GM11168 (cell line): ENCODE measurements at regions not wholly inside any gene's neighbourhood (a gene's known extent, or its start where the extent isn't known, plus 50 kb on each side); places are given as distances from the start of the nearest gene placed in this dataset.
"Not testable (repeated sequence)": the region's sequence is repeated elsewhere in the genome, so short reads cannot be mapped to it uniquely, and the experiment has no call there.

ENCODE experiments used
- in situ Hi-C: fragments of 300-500 bp; cut with MboI; formaldehyde crosslinking; loops from one replicate; pipeline ENCODE4 v1.12.0; 2022; ENCODE audit warnings: low sequenced_read_pairs; ENCODE audit not compliant: unreplicated experiment

- in situ Hi-C loops = no loop called here
Observed at GRCh38 chr5:28855626-28856025, 1817.2 kb upstream of the CDH9 start.

DNA sequence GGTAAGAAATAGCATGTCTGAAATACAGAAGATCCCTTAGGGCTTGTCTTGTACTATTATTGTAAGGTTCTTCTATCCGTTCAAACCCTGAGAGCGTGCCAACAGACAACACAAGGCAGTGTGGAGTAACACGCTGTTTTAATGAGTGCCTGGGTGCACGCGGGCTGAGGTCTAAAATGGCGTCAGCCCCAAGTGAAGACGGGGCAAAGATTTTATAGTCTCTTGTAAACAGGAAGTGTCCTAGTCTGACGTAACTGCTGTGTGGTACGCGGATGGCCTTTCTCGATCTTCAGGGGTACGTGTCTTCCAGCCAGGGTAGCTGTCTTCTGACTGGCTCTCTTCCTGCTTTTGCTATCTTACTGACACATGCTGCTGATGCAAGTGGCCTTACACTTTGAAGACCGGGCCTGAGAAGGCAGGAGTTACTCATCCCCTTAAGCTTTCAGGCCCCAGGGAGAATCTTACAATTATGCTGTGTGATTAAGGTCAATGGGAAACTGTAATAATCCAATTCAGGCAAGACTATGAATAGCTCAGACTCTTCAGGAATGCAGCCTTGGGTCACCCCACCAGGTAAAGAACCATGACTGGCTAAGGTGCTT, 1812.0 kb upstream of the CDH9 start:
- in situ Hi-C loops = no loop called here

DNA sequence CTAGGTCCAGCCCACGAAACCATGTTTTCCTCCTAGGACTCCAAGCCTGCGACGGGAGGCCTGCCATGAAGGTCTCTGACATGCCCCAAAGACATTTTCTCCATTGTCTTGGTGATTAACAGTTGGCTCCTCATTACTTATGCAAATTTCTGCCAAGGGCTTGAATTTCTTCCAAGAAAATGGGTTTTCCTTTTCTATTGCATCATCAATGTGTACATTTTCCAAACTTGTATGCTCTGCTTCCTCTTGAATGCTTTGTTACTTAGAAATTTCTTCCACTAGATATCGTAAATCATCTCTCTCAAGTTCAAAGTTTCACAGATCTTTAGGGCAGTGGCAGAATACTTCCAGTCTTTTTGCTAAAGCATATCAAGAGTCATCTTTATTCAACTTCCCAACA, 1792.7 kb upstream of the CDH9 start:
- in situ Hi-C loops = no loop called here

- in situ Hi-C loops = no loop called here
Observed at GRCh38 chr5:28823231-28823630, 1784.8 kb upstream of the CDH9 start.

DNA sequence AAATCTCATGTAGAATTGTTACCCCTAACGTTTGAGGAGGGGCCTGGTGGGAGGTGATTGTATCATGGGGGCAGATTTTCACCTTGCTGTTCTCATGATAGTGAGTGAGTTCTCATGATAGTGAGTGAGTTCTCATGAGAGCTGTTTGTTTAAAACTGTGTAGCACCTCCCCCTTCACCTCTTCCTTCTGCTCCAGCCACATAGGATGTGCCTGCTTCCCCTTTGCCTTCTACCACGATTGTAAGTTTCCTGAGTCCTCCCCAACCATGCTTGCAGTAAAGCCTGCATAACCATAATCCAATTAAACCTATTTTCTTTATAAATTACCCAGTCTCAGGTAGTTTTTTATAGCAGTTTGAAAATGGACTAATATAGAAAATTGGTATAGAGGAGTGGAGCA, 1783.7 kb upstream of the CDH9 start:
- in situ Hi-C loops = no loop called here

- in situ Hi-C loops = no loop called here
Observed at GRCh38 chr5:28810751-28811136, 1772.4 kb upstream of the CDH9 start.

DNA sequence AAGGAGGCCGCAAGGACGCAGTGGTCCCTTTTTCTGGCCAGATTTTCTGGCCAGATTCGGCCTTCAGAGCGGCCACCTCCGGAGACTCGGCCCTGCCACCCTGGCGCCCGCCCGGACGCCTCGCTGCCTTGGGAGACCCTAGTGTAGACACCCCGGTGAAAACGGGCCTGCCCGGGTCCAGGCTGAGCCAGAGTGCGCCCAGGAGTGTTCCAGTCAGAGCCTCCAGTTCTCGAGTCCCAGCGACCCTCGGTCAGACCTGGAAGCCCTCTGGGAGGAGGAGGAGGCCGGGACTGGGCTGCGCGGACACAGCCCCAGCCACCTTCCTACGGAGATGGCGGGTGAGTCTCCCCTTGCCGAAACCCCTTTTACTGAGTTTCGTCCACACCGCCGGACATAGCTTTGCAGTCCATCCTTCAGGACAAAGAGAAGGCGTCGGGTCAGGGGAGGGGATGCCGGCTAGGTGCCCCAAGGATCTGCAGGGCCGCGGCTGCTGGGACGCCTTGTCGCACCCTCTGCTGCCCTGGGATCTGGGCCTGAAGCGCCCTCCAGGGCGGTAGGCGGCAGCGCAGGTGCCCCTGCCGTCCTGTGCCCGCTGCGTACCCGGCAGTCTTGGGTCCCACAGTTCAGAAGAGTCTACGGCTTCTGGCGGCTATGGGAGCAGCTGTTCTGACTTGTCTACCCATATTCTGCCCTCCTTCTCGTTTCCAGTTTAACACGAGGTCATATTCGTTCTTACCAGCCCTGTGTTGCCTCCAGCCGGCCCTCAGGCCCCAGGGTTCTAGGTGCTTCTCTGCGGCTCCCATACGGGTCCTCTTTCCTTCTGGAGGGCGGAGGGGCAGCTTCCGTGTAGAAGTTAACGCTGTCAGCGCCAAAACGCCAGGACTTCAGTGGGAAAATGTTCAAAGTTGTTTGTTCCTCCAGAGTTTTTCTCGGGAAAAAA, 1771.7 kb upstream of the CDH9 start:
- in situ Hi-C loops = no loop called here

DNA sequence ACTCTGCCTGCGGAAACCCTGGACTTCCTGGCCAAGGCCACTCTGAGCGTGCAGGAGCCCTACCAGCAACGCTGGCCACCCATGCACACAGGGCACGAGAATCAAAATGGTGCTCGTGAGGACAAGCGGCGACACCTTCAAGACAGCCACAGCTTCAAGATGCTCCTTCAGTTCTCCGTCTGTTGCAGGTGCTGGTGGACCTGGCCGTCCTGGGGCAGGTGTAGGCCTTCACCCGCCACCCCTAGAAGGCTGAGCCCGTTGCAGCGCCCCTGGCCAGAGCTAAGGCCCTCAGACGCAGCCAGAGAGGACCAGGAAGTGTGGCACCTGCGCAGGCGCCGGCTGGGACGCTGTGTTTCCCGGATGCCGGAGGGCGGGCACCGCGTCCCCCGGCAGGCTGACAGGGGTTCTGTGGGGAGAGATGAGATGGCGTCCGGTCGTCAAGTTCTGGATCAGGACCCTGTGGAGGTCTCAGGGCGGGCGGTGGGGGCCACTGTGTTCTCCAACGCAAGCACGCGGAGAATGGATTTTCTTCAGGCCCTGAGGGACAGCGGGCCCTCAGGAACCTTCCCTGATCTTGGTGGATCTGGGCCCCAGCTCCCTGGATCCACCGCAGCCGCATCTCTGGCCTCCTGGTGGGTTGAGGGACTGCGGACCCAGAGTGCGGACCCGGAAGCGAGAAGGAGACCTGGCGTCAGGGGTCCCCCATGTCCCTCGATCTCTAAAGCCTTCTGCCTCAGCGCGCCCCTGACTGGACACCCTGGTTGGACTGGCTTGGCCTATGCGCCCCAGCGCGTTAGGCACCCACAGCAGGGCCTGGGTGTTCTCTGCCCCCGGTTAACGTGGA, 1770.8 kb upstream of the CDH9 start:
- in situ Hi-C loops = no loop called here

DNA sequence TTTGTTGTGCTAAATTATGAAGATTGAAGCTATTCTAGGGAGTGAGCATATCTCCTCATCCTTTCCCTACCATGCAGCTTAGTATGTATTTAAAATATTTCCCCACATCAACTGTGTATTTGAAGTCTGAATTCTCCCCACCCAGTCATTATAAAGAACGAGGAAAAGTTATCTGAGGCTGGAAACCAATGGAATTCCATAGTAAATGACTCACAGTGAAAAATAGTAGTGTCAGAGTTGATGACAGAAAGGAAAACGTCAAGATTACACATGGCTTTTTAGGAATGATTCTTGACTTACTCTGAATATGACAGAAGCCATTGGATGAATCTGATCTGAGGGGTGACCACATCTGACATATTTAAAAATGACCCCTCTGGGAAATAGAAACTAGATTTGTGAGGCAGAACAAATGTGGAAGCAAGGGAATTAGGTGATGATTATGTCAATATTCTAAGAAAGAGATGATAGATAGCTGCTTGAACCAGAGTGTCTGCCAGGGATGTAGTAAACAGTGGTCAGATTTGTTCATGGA, 1768.9 kb upstream of the CDH9 start:
- in situ Hi-C loops = no loop called here

DNA sequence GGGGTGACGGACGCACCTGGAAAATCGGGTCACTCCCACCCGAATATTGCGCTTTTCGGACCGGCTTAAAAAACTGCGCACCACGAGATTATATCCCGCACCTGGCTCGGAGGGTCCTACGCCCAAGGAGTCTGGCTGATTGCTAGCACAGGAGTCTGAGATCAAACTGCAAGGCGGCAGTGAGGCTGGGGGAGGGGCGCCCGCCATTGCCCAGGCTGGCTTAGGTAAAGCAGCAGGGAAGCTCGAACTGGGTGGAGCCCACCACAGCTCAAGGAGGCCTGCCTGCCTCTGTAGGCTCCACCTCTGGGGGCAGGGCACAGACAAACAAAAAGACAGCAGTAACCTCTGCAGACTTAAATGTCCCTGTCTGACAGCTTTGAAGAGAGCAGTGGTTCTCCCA, 1760.6 kb upstream of the CDH9 start:
- in situ Hi-C loops = not testable (repeated sequence)

GRCh38 chr5:28788954-28789353, 1750.6 kb upstream of the CDH9 start:
- in situ Hi-C loops = no loop called here

DNA sequence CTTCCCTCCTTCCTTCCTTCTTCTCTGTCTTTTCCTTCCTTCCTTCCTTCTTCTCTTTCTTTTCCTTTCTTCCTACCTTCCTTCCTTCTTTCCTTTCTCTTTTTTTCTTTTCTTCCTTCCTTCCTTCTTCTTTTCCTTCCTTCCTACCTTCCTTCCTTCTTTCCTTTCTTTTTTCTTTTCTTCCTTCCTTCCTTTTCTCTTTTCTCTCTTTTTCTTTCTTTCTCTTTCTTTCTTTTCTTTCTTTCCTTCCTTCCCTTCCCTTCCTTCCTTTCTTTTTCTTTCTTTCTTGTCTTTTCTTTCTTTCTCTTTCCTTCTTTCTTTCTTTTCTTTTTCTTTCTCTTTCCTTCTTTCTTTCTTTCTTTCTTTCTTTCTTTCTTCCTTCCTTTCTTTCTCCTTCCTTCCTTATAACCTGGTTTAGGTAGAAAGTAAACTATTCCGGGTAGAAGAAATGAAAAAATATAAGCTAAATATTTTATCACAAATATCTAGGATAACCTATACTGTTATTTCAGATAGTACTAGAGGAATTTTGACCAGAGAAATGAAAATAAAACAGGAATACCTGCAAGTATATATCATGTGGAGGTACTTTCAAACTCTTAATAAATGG, 1741.8 kb upstream of the CDH9 start:
- in situ Hi-C loops = no loop called here

DNA sequence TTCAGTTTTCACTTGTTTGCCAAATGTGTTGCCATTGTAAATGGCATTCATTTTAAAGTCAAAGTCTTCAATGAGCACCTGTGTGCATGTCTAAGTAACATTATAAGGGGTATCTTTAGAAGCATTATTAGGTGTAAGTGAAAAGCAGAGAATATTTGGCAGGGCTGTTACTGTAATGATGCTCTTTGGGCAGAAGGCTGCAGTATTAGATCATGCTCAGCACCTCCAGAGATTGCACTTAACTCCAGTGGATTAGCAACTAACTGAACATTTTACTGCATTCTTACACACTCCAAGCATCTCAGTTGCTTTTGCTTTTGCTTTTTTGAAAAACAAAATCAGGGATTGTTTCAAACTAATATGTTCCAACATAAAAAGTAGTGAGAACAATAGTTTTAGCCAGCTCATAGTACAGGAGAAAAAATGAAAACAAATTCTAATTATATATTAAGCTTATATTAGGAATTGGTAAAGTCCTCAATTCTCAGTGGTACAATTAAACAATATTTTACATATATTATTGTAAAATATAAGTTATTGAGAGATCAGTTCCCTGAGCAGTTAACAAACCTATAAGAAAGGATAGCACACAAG, 1740.9 kb upstream of the CDH9 start:
- in situ Hi-C loops = no loop called here

- in situ Hi-C loops = no loop called here
Observed at GRCh38 chr5:28770307-28770706, 1731.9 kb upstream of the CDH9 start.

GRCh38 chr5:28766565-28767158, 1728.3 kb upstream of the CDH9 start:
- in situ Hi-C loops = no loop called here

DNA sequence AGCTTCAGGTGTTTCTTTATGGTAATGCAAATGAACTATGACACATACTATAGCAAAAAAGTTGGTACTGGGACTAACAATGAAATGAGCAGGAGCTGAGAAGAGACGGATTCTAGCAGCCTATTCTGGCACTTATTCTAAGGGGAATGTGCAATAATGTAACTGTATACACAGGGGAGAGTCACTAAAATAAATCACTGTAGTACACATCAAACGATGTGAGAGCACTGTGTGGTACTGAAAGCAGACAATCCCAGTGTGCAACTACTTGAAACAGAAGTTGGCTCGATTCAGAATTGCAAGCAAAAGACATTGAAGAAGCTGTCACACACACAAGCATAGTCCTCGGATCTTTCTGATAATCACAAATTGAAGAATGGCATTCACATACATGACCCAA, 1713.0 kb upstream of the CDH9 start:
- in situ Hi-C loops = no loop called here

DNA sequence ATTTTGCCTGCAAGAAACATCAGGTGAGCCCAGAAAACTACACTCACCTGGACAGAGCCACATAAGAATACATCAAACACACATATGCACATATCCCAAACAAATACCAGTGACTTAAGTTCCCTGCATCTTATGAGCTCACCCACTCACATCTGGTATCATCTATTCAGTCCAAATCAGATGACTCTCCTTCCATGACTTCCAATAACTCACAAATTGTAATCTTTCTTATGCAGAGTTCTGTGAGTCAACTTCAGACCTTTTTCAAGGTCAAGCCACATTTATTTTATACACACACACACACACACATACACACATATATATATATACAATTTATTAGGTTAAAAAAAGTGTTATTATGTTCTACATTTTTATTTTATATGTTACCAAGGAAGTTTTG, 1711.9 kb upstream of the CDH9 start:
- in situ Hi-C loops = no loop called here

- in situ Hi-C loops = no loop called here
Observed at GRCh38 chr5:28748446-28748845, 1710.1 kb upstream of the CDH9 start.

DNA sequence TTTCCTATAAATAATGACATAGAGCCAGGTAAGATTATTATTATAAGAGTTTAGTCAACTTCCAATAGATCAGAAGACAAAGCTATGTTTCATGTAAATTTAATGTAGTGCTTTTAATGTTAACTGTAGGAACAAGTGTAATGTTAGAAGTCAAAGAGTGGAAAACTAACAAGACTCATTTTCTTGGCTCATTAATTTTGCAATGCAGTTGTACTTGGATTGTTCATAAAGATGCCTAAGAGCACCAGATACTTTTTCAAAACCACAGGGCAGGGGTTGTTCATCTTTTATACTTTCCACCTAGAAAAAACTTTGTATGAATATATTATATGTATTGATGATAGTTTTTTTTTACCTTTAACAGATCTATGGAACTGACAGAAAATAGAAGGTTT, 1705.3 kb upstream of the CDH9 start:
- in situ Hi-C loops = no loop called here
